Keratinocyte (primary cell): ENCODE measurements at regions not wholly inside any gene's neighbourhood (a gene's known extent, or its start where the extent isn't known, plus 50 kb on each side); places are given as distances from the start of the nearest gene placed in this dataset.

Source experiments
- DNase-seq: peaks from one replicate; pipeline ENCODE4 v3.0.0-alpha.2; 2011; ENCODE audit warnings: low read depth, missing footprints, low spot score
- FAIRE-seq: peaks from 2 replicates; lab custom pipeline; 2011; peaks lifted over from hg19 to GRCh38; lab: Jason Lieb, UNC
- H2AFZ ChIP-seq: 2 replicates; pipeline ENCODE4 v1.6.0; 2012; ENCODE audit warnings: low read length, control low read depth, inconsistent platforms; ENCODE audit not compliant: control insufficient read depth
- H3K27ac ChIP-seq: 2 replicates; pipeline ENCODE4 v1.5.1; 2011; ENCODE audit warnings: low read length; ENCODE audit not compliant: control insufficient read depth, insufficient read depth
- H3K27me3 ChIP-seq: 3 replicates; pipeline ENCODE4 v1.6.0; 2011; ENCODE audit warnings: low read length; ENCODE audit not compliant: control insufficient read depth, insufficient read depth; ENCODE audit errors: extremely low read depth
- H3K36me3 ChIP-seq, 2 experiments: 2 replicates in 1 of 2; 3 replicates in 1 of 2; pipeline ENCODE4 v1.5.1; 2011; ENCODE audit warnings: low read length in 2 of 2, mild to moderate bottlenecking in 1 of 2; ENCODE audit not compliant: control insufficient read depth in 2 of 2, insufficient read depth in 2 of 2; ENCODE audit errors: extremely low read depth in 1 of 2
- H3K4me1 ChIP-seq: 3 replicates; pipeline ENCODE4 v1.5.1; 2011; ENCODE audit warnings: low read length; ENCODE audit not compliant: control insufficient read depth, insufficient read depth; ENCODE audit errors: extremely low read depth
- H3K4me2 ChIP-seq: 3 replicates; pipeline ENCODE4 v1.6.0; 2011; ENCODE audit warnings: low read depth, low read length; ENCODE audit not compliant: control insufficient read depth, insufficient read depth; ENCODE audit errors: extremely low read depth
- H3K4me3 ChIP-seq, 3 experiments: fragments of 200-600 bp in 1 of 3; sonication (generic) in 1 of 3; 2 replicates in 2 of 3; 3 replicates in 1 of 3; pipeline ENCODE4 v1.5.1; 2011 to 2016; ENCODE audit warnings: low read length in 3 of 3, mild to moderate bottlenecking in 3 of 3, control low read depth in 2 of 3, inconsistent platforms in 1 of 3, low read depth in 1 of 3, mixed read lengths in 1 of 3, mixed run types in 1 of 3, moderate library complexity in 1 of 3; ENCODE audit not compliant: control insufficient read depth in 2 of 3, insufficient read depth in 2 of 3; ENCODE audit errors: extremely low read depth in 1 of 3
- H3K79me2 ChIP-seq: 2 replicates; pipeline ENCODE4 v1.6.0; 2012; ENCODE audit warnings: low read length; ENCODE audit not compliant: control insufficient read depth, insufficient read depth
- H3K9ac ChIP-seq: 3 replicates; pipeline ENCODE4 v1.6.0; 2011; ENCODE audit warnings: low read length; ENCODE audit not compliant: control insufficient read depth, insufficient read depth; ENCODE audit errors: extremely low read depth
- H3K9me1 ChIP-seq: 3 replicates; pipeline ENCODE4 v1.6.0; 2011; ENCODE audit warnings: low read length; ENCODE audit not compliant: control insufficient read depth, insufficient read depth; ENCODE audit errors: extremely low read depth
- H3K9me3 ChIP-seq: 2 replicates; pipeline ENCODE4 v1.5.1; 2012; ENCODE audit warnings: low read depth, low read length; ENCODE audit not compliant: control insufficient read depth
- H4K20me1 ChIP-seq: 3 replicates; pipeline ENCODE4 v1.6.0; 2011; ENCODE audit warnings: low read length; ENCODE audit not compliant: control insufficient read depth, insufficient read depth; ENCODE audit errors: extremely low read depth
- CTCF ChIP-seq, 3 experiments: IDR thresholded peaks in 1 of 3; conservative IDR thresholded peaks in 1 of 3; optimal IDR thresholded peaks in 1 of 3; 2 replicates in 2 of 3; 3 replicates in 1 of 3; pipeline versions ENCODE3 to v1.5.1; 2011; ENCODE audit warnings: low read length in 3 of 3, mild to moderate bottlenecking in 3 of 3, moderate library complexity in 2 of 3, control low read depth in 1 of 3, inconsistent platforms in 1 of 3; ENCODE audit not compliant: insufficient read depth in 2 of 3; ENCODE audit errors: extremely low read depth in 1 of 3
- EZH2 ChIP-seq: IDR thresholded peaks from one replicate; pipeline ENCODE4 v1.6.1; 2012; ENCODE audit warnings: inconsistent platforms, mild to moderate bottlenecking, low read length, moderate library complexity
- dilution Hi-C: fragments of 300-500 bp; cut with MboI; formaldehyde crosslinking; loops from one replicate; pipeline ENCODE4 v1.7.0; 2020; ENCODE audit warnings: low sequenced_read_pairs; ENCODE audit not compliant: extremely low pct_ligation_motif_present

- FAIRE-seq (no peak), DNase-seq (no peak)
- Histone ChIP-seq H3K9ac (no peak overlapping the region), H3K79me2 (no peaks in the 10 kb centered on the region), H2AFZ (no peak overlapping the region), H3K36me3 (no peaks in the 10 kb centered on the region), H3K4me3 (no peak overlapping the region), H4K20me1 (no peaks in the 10 kb centered on the region), H3K9me3 (no peaks in the 10 kb centered on the region), H3K4me1 (no peaks in the 10 kb centered on the region), H3K4me2 (no peak overlapping the region), H3K27ac (no peak overlapping the region), H3K27me3 (peaks cover 5% of the 10 kb centered on the region), H3K9me1 (no peaks in the 10 kb centered on the region)
- dilution Hi-C loops, result no loop called here
- TF ChIP-seq CTCF (optimal IDR thresholded peaks at IDR 0.05 in 1 of 3, IDR thresholded peaks at IDR 0.05 in 1 of 3, conservative IDR thresholded peaks at IDR 0.05 in 1 of 3; ENCODE audit: extremely low read depth in 1 of 3, insufficient read depth in 2 of 3, low read length in 3 of 3) (no peak), EZH2 (no peak)
Observed at GRCh38 chr10:78333362-78334143, 299.9 kb downstream of the RPS24 start.

GRCh38 chr10:78335371-78335690 is 301.7 kb downstream of the RPS24 start:
- Histone ChIP-seq H3K4me1 (no peaks in the 10 kb centered on the region), H2AFZ (no peak overlapping the region), H3K27ac (no peak overlapping the region), H4K20me1 (no peaks in the 10 kb centered on the region), H3K79me2 (no peaks in the 10 kb centered on the region), H3K9ac (no peak overlapping the region), H3K36me3 (no peaks in the 10 kb centered on the region), H3K9me3 (no peaks in the 10 kb centered on the region), H3K9me1 (no peaks in the 10 kb centered on the region), H3K4me3 (no peak overlapping the region), H3K27me3 (no peaks in the 10 kb centered on the region), H3K4me2 (no peak overlapping the region)
- dilution Hi-C loops, result no loop called here
- TF ChIP-seq EZH2 (no peak), CTCF (optimal IDR thresholded peaks at IDR 0.05 in 1 of 3, IDR thresholded peaks at IDR 0.05 in 1 of 3, conservative IDR thresholded peaks at IDR 0.05 in 1 of 3; ENCODE audit: extremely low read depth in 1 of 3, insufficient read depth in 2 of 3, low read length in 3 of 3) (no peak)
- no peak for DNase-seq
- FAIRE-seq, result no peak
